Bronchial epithelial cell (primary cell): ENCODE measurements at regions not wholly inside any gene's neighbourhood (a gene's known extent, or its start where the extent isn't known, plus 50 kb on each side); places are given as distances from the start of the nearest gene placed in this dataset.

Experiments
- DNase-seq: peaks from one replicate; pipeline ENCODE4 v3.0.0-alpha.2; 2010; ENCODE audit warnings: low read depth
- FAIRE-seq: peaks from 2 replicates; lab custom pipeline; 2011; peaks lifted over from hg19 to GRCh38; lab: Jason Lieb, UNC
- H3K27me3 ChIP-seq: 2 replicates; pipeline ENCODE4 v1.5.1; 2011; ENCODE audit warnings: low read length; ENCODE audit not compliant: control insufficient read depth, insufficient read depth
- H3K36me3 ChIP-seq: 2 replicates; pipeline ENCODE4 v1.5.1; 2011; ENCODE audit warnings: low read length; ENCODE audit not compliant: control insufficient read depth, insufficient read depth
- H3K4me3 ChIP-seq: 2 replicates; pipeline ENCODE4 v1.5.1; 2011; ENCODE audit warnings: mild to moderate bottlenecking, low read depth, low read length, control low read depth
- TF ChIP-seq, protein P1 (sequence below): IDR thresholded peaks from 2 replicates; pipeline ENCODE4 v1.5.1; 2011; ENCODE audit warnings: mild to moderate bottlenecking, moderate library complexity, low read length, control low read depth, inconsistent platforms; ENCODE audit not compliant: insufficient read depth, severe bottlenecking

DNA sequence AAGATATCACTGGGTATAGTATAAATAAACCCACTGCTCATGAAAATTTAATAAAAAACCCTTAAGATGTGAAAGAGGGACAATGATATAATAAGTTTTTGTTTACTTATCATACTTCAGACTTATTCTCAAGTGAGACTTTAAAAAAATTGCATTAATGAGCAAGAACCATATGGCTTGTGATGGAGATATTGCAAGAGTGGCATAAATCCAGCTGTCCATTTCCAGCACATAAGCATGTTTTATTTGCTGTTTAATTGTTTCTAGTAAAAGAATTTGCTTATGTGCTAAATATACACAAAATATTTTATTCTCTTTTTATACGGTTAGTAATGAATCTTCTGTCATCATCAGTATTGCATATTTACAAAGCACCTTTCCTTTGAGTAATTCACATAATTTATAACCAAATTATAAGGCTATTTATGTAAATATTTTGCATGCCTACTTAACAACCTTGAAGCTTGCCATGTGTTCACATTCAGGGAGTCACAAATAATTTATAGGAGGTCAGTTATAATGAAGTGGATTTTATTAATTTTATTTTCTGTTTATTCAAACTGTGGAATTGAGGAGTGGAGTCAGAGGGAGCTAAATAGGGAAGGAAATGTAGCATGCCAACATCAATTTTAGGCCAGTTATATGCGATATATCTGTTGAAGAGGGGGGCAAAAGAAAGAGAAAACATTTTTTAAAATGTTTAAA lies 318.5 kb upstream of the CWC22 start:
- TF ChIP-seq, protein P1, sequence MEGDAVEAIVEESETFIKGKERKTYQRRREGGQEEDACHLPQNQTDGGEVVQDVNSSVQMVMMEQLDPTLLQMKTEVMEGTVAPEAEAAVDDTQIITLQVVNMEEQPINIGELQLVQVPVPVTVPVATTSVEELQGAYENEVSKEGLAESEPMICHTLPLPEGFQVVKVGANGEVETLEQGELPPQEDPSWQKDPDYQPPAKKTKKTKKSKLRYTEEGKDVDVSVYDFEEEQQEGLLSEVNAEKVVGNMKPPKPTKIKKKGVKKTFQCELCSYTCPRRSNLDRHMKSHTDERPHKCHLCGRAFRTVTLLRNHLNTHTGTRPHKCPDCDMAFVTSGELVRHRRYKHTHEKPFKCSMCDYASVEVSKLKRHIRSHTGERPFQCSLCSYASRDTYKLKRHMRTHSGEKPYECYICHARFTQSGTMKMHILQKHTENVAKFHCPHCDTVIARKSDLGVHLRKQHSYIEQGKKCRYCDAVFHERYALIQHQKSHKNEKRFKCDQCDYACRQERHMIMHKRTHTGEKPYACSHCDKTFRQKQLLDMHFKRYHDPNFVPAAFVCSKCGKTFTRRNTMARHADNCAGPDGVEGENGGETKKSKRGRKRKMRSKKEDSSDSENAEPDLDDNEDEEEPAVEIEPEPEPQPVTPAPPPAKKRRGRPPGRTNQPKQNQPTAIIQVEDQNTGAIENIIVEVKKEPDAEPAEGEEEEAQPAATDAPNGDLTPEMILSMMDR = no peak
- no peak for DNase-seq
- Histone ChIP-seq H3K4me3 (no peak overlapping the region), H3K27me3 (no peaks in the 10 kb centered on the region), H3K36me3 (no peaks in the 10 kb centered on the region)
- FAIRE-seq = no peak

- H3K4me3 ChIP-seq = no peak overlapping the region
- FAIRE-seq = no peak
- no peaks in the 10 kb centered on the region for H3K27me3 ChIP-seq
- TF ChIP-seq, protein P1 = no peak
- peak; percentile 82 for DNase-seq
- no peaks in the 10 kb centered on the region for H3K36me3 ChIP-seq
These were observed 317.1 kb upstream of the CWC22 start for GRCh38 chr2:180324182-180324581.

- DNase-seq (peak; percentile 71), FAIRE-seq (no peak)
- H3K4me3 ChIP-seq = no peak overlapping the region
- H3K36me3 ChIP-seq = no peaks in the 10 kb centered on the region
- no peaks in the 10 kb centered on the region for H3K27me3 ChIP-seq
- TF ChIP-seq, protein P1 = no peak
These were observed 315.7 kb upstream of the CWC22 start for GRCh38 chr2:180322781-180323180.

DNA sequence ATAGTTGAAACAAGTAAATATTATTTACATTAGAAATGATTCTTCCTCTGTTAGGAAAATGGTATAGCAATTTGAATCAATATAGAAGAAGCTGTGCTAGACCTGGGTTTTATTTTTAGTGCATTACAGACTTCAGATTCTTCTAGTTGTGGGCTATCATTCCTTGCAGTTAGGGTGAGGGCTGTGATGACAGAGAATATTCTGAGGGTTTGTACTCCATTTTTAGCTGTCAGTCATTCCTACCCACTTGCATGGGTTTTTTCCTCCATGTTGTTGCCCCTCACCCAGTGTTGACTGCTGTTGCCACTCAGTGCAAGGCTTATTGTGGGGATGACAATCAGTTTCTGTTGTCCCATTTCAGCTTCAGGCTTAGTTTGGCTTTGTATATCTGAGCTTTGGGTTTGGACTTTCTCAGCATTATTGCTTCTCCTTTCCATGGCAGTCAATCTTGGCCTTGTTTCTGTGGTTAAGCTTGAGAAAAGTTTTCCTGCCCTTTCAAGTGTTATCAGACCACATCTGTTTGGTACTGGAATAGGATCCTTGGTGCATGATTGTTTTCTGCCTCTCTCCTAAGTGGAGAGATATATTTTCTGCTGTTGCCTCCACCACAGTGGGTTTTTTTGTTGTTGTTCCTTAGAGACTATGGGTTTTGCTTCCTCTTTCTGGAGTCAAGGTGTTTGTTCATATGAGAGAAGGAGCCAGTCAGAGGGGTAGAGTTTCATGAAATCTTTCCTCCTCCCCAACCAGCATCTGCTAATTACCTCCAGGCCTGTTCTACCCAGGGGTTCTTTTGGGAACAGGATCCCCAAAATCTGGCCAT lies 312.7 kb upstream of the CWC22 start:
- no peaks in the 10 kb centered on the region for H3K27me3 ChIP-seq
- TF ChIP-seq, protein P1 = no peak
- no peak for DNase-seq
- no peak for FAIRE-seq
- H3K4me3 ChIP-seq = no peak overlapping the region
- no peaks in the 10 kb centered on the region for H3K36me3 ChIP-seq

GRCh38 chr2:180314086-180314485 lies 307.0 kb upstream of the CWC22 start:
- TF ChIP-seq, protein P1 = no peak
- no peak for FAIRE-seq
- no peak for DNase-seq
- no peak overlapping the region for H3K4me3 ChIP-seq
- H3K27me3 ChIP-seq = no peaks in the 10 kb centered on the region
- H3K36me3 ChIP-seq = no peaks in the 10 kb centered on the region
